Transverse colon (tissue), 4 donors: ENCODE measurements at regions not wholly inside any gene's neighbourhood (a gene's known extent, or its start where the extent isn't known, plus 50 kb on each side); places are given as distances from the start of the nearest gene placed in this dataset.

Experiments used
- DNase-seq: peaks from one replicate; pipeline ENCODE4 v3.0.0-alpha.2; 2019
- H3K27ac ChIP-seq, 4 donors: fragments of 200-600 bp; sonication (generic); 2 replicates each; pipeline ENCODE4 v1.5.1; 2016 to 2018; ENCODE audit warnings: inconsistent platforms in 4 of 4
- H3K27me3 ChIP-seq: fragments of 200-600 bp; sonication (generic); 2 replicates; pipeline ENCODE4 v1.5.1; 2017; ENCODE audit warnings: inconsistent platforms
- H3K36me3 ChIP-seq, 4 donors: fragments of 200-600 bp; sonication (generic); 2 replicates each; pipeline ENCODE4 v1.5.1; 2017 to 2019; ENCODE audit warnings: inconsistent platforms in 4 of 4
- H3K4me1 ChIP-seq, 4 donors: fragments of 200-600 bp; sonication (generic); 2 replicates each; pipeline ENCODE4 v1.5.1; 2017 to 2020; ENCODE audit warnings: inconsistent platforms in 4 of 4
- H3K4me3 ChIP-seq, 4 donors: fragments of 200-600 bp; sonication (generic); 1 replicate in 1 of 4; 2 replicates in 3 of 4; pipeline versions ENCODE4 v1.5.1 to v1.6.1; 2017 to 2019; ENCODE audit warnings: inconsistent platforms in 4 of 4
- H3K9me3 ChIP-seq, 2 donors: fragments of 200-600 bp; sonication (generic); 2 replicates each; pipeline ENCODE4 v1.5.1; 2017 to 2019; ENCODE audit warnings: inconsistent platforms in 2 of 2
- CTCF ChIP-seq, 5 experiments: fragments of 200-600 bp in 3 of 5; fragments of 450-650 bp in 2 of 5; sonication (generic) in 3 of 5; IDR thresholded peaks; 1 replicate in 2 of 5; 2 replicates in 3 of 5; pipeline ENCODE4 v1.5.1; 2016 to 2017; ENCODE audit warnings: antibody characterized with exemption in 5 of 5, inconsistent platforms in 3 of 5, mild to moderate bottlenecking in 2 of 5, moderate library complexity in 1 of 5
- EP300 ChIP-seq: sonication (generic); formaldehyde crosslinking; IDR thresholded peaks from one replicate; pipeline ENCODE4 v1.6.1; 2017; ENCODE audit warnings: antibody characterized with exemption, low read depth
- POLR2A ChIP-seq: fragments of 450-650 bp; IDR thresholded peaks from one replicate; pipeline ENCODE4 v1.6.1; 2016; ENCODE audit warnings: antibody characterized with exemption, mild to moderate bottlenecking, moderate library complexity
- POLR2AphosphoS5 ChIP-seq, 3 donors: sonication (generic); formaldehyde crosslinking; IDR thresholded peaks; one replicate each; pipeline ENCODE4 v1.6.1; 2016; ENCODE audit warnings: antibody characterized with exemption in 3 of 3
- WGBS, 2 donors: methylation state at CpG; one replicate each; pipeline ENCODE4 v1.1.5; 2018; ENCODE audit warnings: low coverage in 1 of 2; 5-methylcytosine and 5-hydroxymethylcytosine counted together
- in situ Hi-C, 4 donors: fragments of 200-750 bp; cut with MboI; loops; one replicate each; pipeline versions ENCODE4 v1.15.0 to v1.15.1; 2017; ENCODE audit warnings: low sequenced_read_pairs in 3 of 4, low pct_ligation_motif_present in 1 of 4, low pct_unique_long_range_greater_than_20kb in 1 of 4
- intact Hi-C: fragments of 100-400 bp; cut with DNase I; formaldehyde crosslinking; loops from one replicate; pipeline ENCODE4 v1.15.1; 2023; ENCODE audit warnings: low total_unique reads

- H3K36me3 ChIP-seq: no peaks in the 10 kb centered on the region
- no peak overlapping the region for H3K4me3 ChIP-seq
- H3K9me3 ChIP-seq: peaks cover 0 to 5% of the 10 kb centered on the region in 2 donors
- TF ChIP-seq CTCF (IDR thresholded peaks at IDR 0.05) (no peak), POLR2A (no peak), EP300 (no peak), POLR2AphosphoS5 (IDR thresholded peaks at IDR 0.05) (no peak)
- intact Hi-C loops: no loop called here
- DNase-seq: no peak
- H3K27ac ChIP-seq: no peak overlapping the region
- H3K27me3 ChIP-seq: no peaks in the 10 kb centered on the region
- WGBS, 2 donors: 30% methylated on average over 1 of the region's 1 CpG; no CpG with 5 or more reads in 1 of the 2 donors
- in situ Hi-C loops: no loop called here
- H3K4me1 ChIP-seq: no peaks in the 10 kb centered on the region
Measured at GRCh38 chr3:68211637-68212036, 557.2 kb upstream of the SUCLG2 start.

- Histone ChIP-seq H3K4me1 (no peaks in the 10 kb centered on the region), H3K9me3 (peaks cover 0 to 5% of the 10 kb centered on the region in 2 donors), H3K27ac (no peak overlapping the region), H3K36me3 (no peaks in the 10 kb centered on the region), H3K27me3 (no peaks in the 10 kb centered on the region), H3K4me3 (no peak overlapping the region)
- in situ Hi-C loops: no loop called here
- intact Hi-C loops: no loop called here
- TF ChIP-seq POLR2AphosphoS5 (IDR thresholded peaks at IDR 0.05): no peak
- no peak for TF ChIP-seq CTCF (IDR thresholded peaks at IDR 0.05)
- no peak for TF ChIP-seq EP300
- no peak for TF ChIP-seq POLR2A
- no peak for DNase-seq
Measured at GRCh38 chr3:68210635-68211034, 556.2 kb upstream of the SUCLG2 start.

GRCh38 chr3:68207327-68207726, 552.9 kb upstream of the SUCLG2 start:
- Histone ChIP-seq H3K4me1 (no peaks in the 10 kb centered on the region), H3K9me3 (peaks cover 0 to 5% of the 10 kb centered on the region in 2 donors), H3K27me3 (no peaks in the 10 kb centered on the region), H3K4me3 (no peak overlapping the region), H3K36me3 (no peaks in the 10 kb centered on the region), H3K27ac (no peak overlapping the region)
- WGBS, 2 donors: 77 to 94% methylated on average over 1 to 2 of the region's 2 CpGs
- intact Hi-C loops: no loop called here
- DNase-seq: no peak
- in situ Hi-C loops: no loop called here
- TF ChIP-seq CTCF (IDR thresholded peaks at IDR 0.05) (no peak), POLR2AphosphoS5 (IDR thresholded peaks at IDR 0.05) (no peak)

- H3K4me1 ChIP-seq: no peaks in the 10 kb centered on the region
- H3K27ac ChIP-seq: no peak overlapping the region
- in situ Hi-C loops: no loop called here
- no peak overlapping the region for H3K4me3 ChIP-seq
- H3K27me3 ChIP-seq: no peaks in the 10 kb centered on the region
- WGBS, 2 donors: 68 to 90% methylated on average over 2 to 3 of the region's 3 CpGs
- intact Hi-C loops: no loop called here
- DNase-seq: no peak
- H3K9me3 ChIP-seq: peaks cover 0 to 2% of the 10 kb centered on the region in 2 donors
- H3K36me3 ChIP-seq: no peaks in the 10 kb centered on the region
- no peak for TF ChIP-seq EP300
- no peak for TF ChIP-seq CTCF (IDR thresholded peaks at IDR 0.05)
- no peak for TF ChIP-seq POLR2A
- no peak for TF ChIP-seq POLR2AphosphoS5 (IDR thresholded peaks at IDR 0.05)
Measured at GRCh38 chr3:68206524-68207117, 552.2 kb upstream of the SUCLG2 start.
